ENCODE measurements at regions not wholly inside any gene's neighbourhood (a gene's known extent, or its start where the extent isn't known, plus 50 kb on each side); places are given as distances from the start of the nearest gene placed in this dataset.

DNA sequence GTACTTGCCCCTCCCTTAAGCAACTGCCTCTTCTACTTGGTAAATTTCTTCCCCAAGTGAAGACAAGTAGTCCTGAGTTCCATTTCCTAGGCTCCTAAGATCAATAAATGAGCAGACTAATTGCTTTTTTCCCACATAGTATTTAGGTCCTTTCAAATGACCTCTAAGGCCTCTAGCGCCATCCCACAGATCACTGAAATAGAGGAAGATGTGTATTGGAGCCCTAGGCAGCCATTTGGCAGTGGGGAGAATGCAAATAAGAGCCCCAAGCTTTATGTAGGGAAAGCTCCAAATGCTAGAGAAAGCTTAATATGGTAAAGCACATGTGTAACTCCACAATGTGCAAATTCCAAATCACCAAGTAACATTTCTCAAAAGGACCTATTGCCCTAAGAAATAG lies 316.5 kb upstream of the PHF14 start:
- no peak for TF ChIP-seq POLR2AphosphoS5 (IDR thresholded peaks at IDR 0.05; ENCODE audit: low read depth, low read length)
- no peak for TF ChIP-seq REST (IDR thresholded peaks at IDR 0.05; ENCODE audit: insufficient read depth in 1 of 2, low read depth in 2 of 2, low read length in 2 of 2)
- no peak for TF ChIP-seq TAF1 (IDR thresholded peaks at IDR 0.05; ENCODE audit: borderline replicate concordance, insufficient read depth, low read length)

All from PFSK-1 (cell line).